ENCODE measurements at regions not wholly inside any gene's neighbourhood (a gene's known extent, or its start where the extent isn't known, plus 50 kb on each side); places are given as distances from the start of the nearest gene placed in this dataset.
"Not testable (repeated sequence)": the region's sequence is repeated elsewhere in the genome, so short reads cannot be mapped to it uniquely, and the experiment has no call there.

GRCh38 chr21:21973806-21974205 lies 975.6 kb downstream of the NCAM2 start:
- in situ Hi-C loops (cut with HindIII; ENCODE audit: low sequenced_read_pairs), result no loop called here
- peak; percentile 16 for TF ChIP-seq CTCF (IDR thresholded peaks at IDR 0.05; ENCODE audit: low read depth, low read length)
- H3K4me3 ChIP-seq (ENCODE audit: low read depth, low read length), result no peak overlapping the region
- DNase-seq (ENCODE audit: low read depth, low spot score), result peak; percentile 1

- TF ChIP-seq CTCF (IDR thresholded peaks at IDR 0.05; ENCODE audit: low read depth, low read length), result no peak
- no peak overlapping the region for H3K4me3 ChIP-seq (ENCODE audit: low read depth, low read length)
- in situ Hi-C loops (cut with HindIII; ENCODE audit: low sequenced_read_pairs), result no loop called here
- DNase-seq (ENCODE audit: low read depth, low spot score), result no peak
Measured at GRCh38 chr21:21996891-21997290, 998.7 kb downstream of the NCAM2 start.

GRCh38 chr21:21997390-21998333 lies 999.5 kb downstream of the NCAM2 start:
- in situ Hi-C loops (cut with HindIII; ENCODE audit: low sequenced_read_pairs), result no loop called here
- TF ChIP-seq CTCF (IDR thresholded peaks at IDR 0.05; ENCODE audit: low read depth, low read length), result no peak
- DNase-seq (ENCODE audit: low read depth, low spot score), result no peak
- no peak overlapping the region for H3K4me3 ChIP-seq (ENCODE audit: low read depth, low read length)

GRCh38 chr21:22019766-22020165 lies 1021.6 kb downstream of the NCAM2 start:
- in situ Hi-C loops (cut with HindIII; ENCODE audit: low sequenced_read_pairs), result no loop called here
- peak; percentile 47 for DNase-seq (ENCODE audit: low read depth, low spot score)
- TF ChIP-seq CTCF (IDR thresholded peaks at IDR 0.05; ENCODE audit: low read depth, low read length), result no peak
- no peak overlapping the region for H3K4me3 ChIP-seq (ENCODE audit: low read depth, low read length)

DNA sequence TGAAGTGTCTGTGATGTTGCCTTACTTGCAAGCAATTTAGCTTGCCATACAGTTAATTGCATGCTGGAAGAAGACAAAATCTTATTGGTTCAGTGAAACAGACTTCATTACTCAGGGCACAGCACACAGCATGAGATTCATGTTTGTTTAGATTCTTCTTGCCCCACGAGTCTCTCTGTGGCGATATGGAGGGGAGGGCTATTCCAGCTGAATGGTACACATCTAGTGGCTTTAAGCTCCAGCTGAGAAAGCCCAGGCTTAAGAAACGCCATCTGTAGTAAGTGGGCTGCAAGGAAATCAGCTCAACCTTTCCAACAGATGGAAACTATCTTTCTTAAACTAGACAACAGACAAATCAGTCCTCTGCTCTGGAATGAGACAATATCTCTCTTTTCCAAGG lies 1022.0 kb downstream of the NCAM2 start:
- DNase-seq (ENCODE audit: low read depth, low spot score), result peak; percentile 6
- H3K4me3 ChIP-seq (ENCODE audit: low read depth, low read length), result no peak overlapping the region
- in situ Hi-C loops (cut with HindIII; ENCODE audit: low sequenced_read_pairs), result no loop called here
- no peak for TF ChIP-seq CTCF (IDR thresholded peaks at IDR 0.05; ENCODE audit: low read depth, low read length)

DNA sequence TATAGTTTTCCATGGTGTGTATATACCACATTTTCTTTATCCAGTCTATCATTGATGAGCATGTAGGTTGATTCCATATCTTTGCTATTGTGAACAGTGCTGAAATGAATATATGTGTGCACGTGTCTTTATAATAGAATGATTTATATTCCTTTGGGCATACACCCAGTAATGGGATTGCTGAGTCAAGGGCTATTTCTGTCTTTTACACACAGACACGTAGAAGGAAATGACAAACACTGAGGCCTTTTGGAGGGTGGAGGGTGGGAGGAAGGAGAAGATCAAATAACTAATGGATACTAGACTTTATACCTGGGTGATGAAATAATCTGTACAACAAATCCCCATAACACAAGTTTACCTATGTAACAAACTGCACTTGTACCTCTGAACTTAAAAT lies 1025.7 kb downstream of the NCAM2 start:
- DNase-seq (ENCODE audit: low read depth, low spot score); in situ Hi-C loops (cut with HindIII; ENCODE audit: low sequenced_read_pairs); H3K4me3 ChIP-seq (ENCODE audit: low read depth, low read length): not testable (repeated sequence)

DNA sequence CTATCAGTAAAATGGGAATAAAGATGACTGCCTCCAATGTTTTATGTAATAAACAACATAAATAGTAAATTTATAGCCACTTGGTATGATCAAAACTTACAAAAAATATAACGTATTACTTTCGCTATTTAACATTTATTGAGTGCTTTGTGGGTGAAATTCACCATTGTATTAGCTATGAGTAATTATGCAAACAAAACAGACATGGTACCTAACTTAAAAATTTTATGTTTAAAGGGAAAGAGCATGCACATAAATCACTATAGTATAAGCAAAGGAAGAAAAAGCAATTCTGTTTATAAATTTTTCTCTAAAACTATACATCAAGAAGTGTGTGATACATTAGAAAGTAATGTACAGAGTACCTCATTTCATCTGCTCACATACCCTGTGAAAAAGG lies 1046.2 kb downstream of the NCAM2 start:
- TF ChIP-seq CTCF (IDR thresholded peaks at IDR 0.05; ENCODE audit: low read depth, low read length), result no peak
- no peak overlapping the region for H3K4me3 ChIP-seq (ENCODE audit: low read depth, low read length)
- DNase-seq (ENCODE audit: low read depth, low spot score), result no peak
- in situ Hi-C loops (cut with HindIII; ENCODE audit: low sequenced_read_pairs), result no loop called here
